H1 (cell line): ENCODE measurements at regions not wholly inside any gene's neighbourhood (a gene's known extent, or its start where the extent isn't known, plus 50 kb on each side); places are given as distances from the start of the nearest gene placed in this dataset.

Source experiments
- ASH2L ChIP-seq: fragments of 200-600, 300-600 bp; sonication (generic); IDR thresholded peaks from one replicate; pipeline ENCODE4 v1.7.1; 2017; ENCODE audit warnings: low read length
- ATF3 ChIP-seq: IDR thresholded peaks from 2 replicates; pipeline ENCODE4 v1.6.1; 2011; ENCODE audit warnings: low read depth, mild to moderate bottlenecking, low read length; ENCODE audit not compliant: insufficient read depth
- EGR1 ChIP-seq: IDR thresholded peaks from 2 replicates; pipeline ENCODE4 v1.6.1; 2011; ENCODE audit warnings: low read depth, low read length, borderline replicate concordance
- GABPA ChIP-seq: IDR thresholded peaks from 2 replicates; pipeline ENCODE4 v1.6.1; 2011; ENCODE audit warnings: mild to moderate bottlenecking, low read length, moderate library complexity, borderline replicate concordance; ENCODE audit not compliant: insufficient read depth
- HDAC6 ChIP-seq: IDR thresholded peaks from one replicate; pipeline ENCODE4 v1.7.1; 2012; ENCODE audit warnings: low read depth, mild to moderate bottlenecking, inconsistent platforms, low read length, moderate library complexity
- NANOG ChIP-seq: IDR thresholded peaks from 2 replicates; pipeline ENCODE4 v1.6.1; 2011; ENCODE audit warnings: low read length, low read depth, mild to moderate bottlenecking, inconsistent platforms; ENCODE audit not compliant: insufficient read depth, poor library complexity, severe bottlenecking
- POLR2AphosphoS5 ChIP-seq: IDR thresholded peaks from 2 replicates; pipeline ENCODE4 v1.6.1; 2011; ENCODE audit warnings: low read depth, low read length
- RBBP5 ChIP-seq: IDR thresholded peaks from 2 replicates; pipeline ENCODE4 v1.7.1; 2012; ENCODE audit warnings: low read depth, mild to moderate bottlenecking, inconsistent platforms, low read length, moderate library complexity, borderline replicate concordance
- RXRA ChIP-seq: IDR thresholded peaks from 2 replicates; pipeline ENCODE4 v1.6.1; 2011; ENCODE audit warnings: low read depth, mild to moderate bottlenecking, low read length, moderate library complexity; ENCODE audit not compliant: insufficient read depth
- SIRT6 ChIP-seq: IDR thresholded peaks from one replicate; pipeline ENCODE4 v1.7.1; 2012; ENCODE audit warnings: low read length, inconsistent platforms
- SP4 ChIP-seq: IDR thresholded peaks from 2 replicates; pipeline ENCODE4 v1.6.1; 2012; ENCODE audit warnings: low read length, inconsistent platforms
- TF ChIP-seq, protein P1 (sequence below): fragments of 300-600 bp; sonication (generic); IDR thresholded peaks from 2 replicates; pipeline ENCODE4 v1.7.1; 2012; ENCODE audit warnings: low read length, moderate library complexity, mild to moderate bottlenecking, inconsistent platforms; ENCODE audit not compliant: insufficient replicate concordance

DNA sequence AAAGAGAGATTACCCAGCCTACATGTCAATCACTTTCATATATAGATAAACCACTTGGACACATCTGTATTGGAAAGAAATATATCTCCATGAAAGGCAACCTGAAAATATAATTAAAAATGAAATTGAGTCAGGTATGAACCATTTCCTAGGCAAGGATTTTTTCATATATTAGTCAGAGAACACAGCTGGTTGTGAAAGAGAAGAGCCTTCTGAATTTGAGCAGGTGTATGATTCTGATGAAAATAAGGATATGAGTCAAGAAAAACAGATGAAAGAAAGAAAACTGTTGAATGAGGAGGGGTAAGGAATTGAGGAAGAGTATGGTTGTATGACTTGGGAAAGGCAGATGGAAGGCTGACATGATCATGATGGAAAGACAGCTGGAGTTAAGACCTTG is 441.1 kb downstream of the HAO1 start (continued):
- TF ChIP-seq, protein P1, sequence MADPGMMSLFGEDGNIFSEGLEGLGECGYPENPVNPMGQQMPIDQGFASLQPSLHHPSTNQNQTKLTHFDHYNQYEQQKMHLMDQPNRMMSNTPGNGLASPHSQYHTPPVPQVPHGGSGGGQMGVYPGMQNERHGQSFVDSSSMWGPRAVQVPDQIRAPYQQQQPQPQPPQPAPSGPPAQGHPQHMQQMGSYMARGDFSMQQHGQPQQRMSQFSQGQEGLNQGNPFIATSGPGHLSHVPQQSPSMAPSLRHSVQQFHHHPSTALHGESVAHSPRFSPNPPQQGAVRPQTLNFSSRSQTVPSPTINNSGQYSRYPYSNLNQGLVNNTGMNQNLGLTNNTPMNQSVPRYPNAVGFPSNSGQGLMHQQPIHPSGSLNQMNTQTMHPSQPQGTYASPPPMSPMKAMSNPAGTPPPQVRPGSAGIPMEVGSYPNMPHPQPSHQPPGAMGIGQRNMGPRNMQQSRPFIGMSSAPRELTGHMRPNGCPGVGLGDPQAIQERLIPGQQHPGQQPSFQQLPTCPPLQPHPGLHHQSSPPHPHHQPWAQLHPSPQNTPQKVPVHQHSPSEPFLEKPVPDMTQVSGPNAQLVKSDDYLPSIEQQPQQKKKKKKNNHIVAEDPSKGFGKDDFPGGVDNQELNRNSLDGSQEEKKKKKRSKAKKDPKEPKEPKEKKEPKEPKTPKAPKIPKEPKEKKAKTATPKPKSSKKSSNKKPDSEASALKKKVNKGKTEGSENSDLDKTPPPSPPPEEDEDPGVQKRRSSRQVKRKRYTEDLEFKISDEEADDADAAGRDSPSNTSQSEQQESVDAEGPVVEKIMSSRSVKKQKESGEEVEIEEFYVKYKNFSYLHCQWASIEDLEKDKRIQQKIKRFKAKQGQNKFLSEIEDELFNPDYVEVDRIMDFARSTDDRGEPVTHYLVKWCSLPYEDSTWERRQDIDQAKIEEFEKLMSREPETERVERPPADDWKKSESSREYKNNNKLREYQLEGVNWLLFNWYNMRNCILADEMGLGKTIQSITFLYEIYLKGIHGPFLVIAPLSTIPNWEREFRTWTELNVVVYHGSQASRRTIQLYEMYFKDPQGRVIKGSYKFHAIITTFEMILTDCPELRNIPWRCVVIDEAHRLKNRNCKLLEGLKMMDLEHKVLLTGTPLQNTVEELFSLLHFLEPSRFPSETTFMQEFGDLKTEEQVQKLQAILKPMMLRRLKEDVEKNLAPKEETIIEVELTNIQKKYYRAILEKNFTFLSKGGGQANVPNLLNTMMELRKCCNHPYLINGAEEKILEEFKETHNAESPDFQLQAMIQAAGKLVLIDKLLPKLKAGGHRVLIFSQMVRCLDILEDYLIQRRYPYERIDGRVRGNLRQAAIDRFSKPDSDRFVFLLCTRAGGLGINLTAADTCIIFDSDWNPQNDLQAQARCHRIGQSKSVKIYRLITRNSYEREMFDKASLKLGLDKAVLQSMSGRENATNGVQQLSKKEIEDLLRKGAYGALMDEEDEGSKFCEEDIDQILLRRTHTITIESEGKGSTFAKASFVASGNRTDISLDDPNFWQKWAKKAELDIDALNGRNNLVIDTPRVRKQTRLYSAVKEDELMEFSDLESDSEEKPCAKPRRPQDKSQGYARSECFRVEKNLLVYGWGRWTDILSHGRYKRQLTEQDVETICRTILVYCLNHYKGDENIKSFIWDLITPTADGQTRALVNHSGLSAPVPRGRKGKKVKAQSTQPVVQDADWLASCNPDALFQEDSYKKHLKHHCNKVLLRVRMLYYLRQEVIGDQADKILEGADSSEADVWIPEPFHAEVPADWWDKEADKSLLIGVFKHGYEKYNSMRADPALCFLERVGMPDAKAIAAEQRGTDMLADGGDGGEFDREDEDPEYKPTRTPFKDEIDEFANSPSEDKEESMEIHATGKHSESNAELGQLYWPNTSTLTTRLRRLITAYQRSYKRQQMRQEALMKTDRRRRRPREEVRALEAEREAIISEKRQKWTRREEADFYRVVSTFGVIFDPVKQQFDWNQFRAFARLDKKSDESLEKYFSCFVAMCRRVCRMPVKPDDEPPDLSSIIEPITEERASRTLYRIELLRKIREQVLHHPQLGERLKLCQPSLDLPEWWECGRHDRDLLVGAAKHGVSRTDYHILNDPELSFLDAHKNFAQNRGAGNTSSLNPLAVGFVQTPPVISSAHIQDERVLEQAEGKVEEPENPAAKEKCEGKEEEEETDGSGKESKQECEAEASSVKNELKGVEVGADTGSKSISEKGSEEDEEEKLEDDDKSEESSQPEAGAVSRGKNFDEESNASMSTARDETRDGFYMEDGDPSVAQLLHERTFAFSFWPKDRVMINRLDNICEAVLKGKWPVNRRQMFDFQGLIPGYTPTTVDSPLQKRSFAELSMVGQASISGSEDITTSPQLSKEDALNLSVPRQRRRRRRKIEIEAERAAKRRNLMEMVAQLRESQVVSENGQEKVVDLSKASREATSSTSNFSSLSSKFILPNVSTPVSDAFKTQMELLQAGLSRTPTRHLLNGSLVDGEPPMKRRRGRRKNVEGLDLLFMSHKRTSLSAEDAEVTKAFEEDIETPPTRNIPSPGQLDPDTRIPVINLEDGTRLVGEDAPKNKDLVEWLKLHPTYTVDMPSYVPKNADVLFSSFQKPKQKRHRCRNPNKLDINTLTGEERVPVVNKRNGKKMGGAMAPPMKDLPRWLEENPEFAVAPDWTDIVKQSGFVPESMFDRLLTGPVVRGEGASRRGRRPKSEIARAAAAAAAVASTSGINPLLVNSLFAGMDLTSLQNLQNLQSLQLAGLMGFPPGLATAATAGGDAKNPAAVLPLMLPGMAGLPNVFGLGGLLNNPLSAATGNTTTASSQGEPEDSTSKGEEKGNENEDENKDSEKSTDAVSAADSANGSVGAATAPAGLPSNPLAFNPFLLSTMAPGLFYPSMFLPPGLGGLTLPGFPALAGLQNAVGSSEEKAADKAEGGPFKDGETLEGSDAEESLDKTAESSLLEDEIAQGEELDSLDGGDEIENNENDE: no peak
- TF ChIP-seq RXRA (no peak), POLR2AphosphoS5 (no peak), ATF3 (no peak), EGR1 (no peak), ASH2L (no peak), RBBP5 (no peak), SIRT6 (no peak), SP4 (no peak), HDAC6 (no peak), NANOG (no peak), GABPA (no peak)
